NCI-H2227 (cell line): ENCODE measurements at regions not wholly inside any gene's neighbourhood (a gene's known extent, or its start where the extent isn't known, plus 50 kb on each side); places are given as distances from the start of the nearest gene placed in this dataset.

Experiments
- DNase-seq: peaks from one replicate; lab custom pipeline; 2025; ENCODE audit not compliant: unreplicated experiment; lab: John Stamatoyannopoulos, UW

DNA sequence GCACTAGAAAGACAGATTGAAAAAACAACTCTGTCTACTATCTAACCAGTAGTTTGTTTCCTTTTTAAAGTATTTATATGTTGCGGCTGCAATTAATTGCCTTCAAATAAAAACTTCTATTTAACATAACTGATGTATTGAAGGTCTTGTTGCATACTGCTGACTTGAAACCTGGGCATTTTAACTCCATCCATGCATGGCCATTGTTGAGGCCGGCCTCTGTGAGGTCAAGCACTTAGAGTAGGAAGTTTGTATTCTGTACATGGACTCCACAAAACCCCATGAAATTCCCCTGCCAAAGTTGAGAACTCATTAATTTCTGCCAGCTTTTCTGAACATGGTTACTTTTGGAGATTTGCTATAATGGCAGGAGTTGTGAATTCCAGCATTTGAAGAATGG lies 150.6 kb downstream of the GAS1 start:
- no peak for DNase-seq

DNA sequence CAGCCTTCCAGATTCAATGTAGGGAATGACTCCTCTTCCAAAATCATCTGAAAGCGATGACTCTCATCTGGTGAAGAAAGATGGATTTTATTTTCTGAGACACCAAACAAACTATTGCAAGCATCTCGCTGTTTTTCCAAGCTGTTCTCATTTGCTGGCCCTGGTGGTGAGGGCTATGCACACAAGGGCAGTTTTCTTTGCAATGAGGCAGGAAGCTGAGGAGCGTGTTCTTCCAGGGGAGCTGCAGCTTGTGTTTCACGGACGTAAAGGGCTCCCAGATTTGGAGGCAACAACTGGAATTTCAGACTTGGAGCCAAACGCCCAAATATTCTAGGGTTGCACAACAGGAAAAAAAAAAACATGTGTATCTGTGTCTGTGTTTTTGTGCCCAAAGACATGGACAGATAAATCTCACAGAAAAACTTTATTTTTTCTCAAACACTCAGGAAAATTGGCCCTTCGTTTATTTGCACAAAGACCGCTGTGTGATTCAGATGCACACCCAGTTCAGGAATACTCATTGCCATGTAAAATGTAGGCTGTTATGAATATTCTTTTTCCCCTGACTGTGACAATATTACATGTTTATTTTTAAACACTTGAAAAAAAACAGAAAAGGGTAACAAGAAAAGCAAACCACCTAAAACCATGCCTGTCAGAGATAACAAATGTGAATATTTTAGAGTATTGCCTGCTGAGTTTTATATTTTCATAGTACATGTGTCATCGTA lies 151.3 kb downstream of the GAS1 start:
- DNase-seq, result no peak

DNA sequence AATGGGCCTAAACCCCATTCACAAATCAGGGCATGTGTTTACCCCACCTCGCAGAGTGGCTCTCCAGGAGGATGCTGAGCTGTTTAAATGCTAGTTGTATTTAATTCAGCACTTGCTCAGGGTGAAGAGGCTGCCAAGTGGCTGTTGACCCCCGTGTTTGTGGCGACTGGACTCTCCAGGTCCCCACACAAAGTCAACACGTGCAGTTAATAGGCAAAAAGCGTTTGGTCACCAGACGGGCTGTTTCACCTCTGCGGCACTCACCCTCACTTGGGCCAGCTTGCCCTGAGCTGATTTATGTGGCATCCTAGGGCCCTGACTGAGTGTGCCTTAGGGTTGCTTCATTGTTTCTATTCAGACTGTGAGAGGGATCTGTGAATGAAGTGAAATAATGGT lies 152.3 kb downstream of the GAS1 start:
- no peak for DNase-seq

DNA sequence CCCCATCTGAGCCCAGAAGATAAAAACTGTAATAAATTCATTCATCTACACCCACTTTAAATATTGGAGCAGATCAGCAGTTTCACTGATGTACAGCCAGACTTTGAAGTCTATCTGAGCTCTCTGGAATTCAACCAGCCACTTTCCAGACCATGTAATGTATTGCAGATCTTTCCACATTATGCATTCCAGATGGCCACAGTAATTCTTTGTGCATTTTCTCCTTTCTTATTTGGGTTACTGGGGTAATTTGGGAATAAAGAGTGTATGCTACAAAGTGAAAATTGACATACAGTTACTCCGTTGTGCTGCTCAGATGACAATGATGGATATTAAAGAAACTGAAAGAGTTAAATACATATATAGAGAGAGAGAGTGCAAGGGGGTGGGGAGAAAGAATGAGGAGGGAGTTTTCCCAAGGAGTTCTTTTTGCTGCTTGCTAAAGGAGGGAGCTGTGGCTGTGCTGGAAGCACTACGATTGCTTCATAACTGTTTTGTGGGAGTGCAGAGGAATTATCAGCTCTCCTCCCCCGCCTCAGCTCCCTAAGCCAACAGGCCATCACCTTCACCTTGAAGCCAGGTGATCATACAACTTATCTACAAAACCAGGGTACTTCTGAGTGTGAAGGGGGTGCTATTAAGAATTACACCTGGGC lies 152.8 kb downstream of the GAS1 start:
- DNase-seq, result no peak

DNA sequence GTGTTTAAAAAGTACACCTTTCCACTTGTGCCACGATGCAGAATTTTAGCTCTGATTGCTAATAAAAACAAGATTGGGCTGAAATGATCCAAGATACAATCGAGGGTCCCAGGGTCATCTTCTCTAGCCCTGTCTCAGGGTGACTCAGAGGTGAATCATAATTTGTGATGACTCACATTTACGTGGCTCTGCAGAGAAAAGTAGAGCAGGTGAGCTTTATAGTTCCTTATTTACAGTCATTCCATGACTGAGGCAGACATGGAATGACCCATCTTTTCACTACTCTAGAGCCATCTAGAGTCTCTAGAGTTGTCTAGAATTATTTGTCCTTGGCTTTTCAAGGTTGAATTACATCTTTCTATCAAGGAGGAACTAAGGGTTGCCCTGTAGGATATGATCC lies 155.2 kb downstream of the GAS1 start:
- no peak for DNase-seq

DNA sequence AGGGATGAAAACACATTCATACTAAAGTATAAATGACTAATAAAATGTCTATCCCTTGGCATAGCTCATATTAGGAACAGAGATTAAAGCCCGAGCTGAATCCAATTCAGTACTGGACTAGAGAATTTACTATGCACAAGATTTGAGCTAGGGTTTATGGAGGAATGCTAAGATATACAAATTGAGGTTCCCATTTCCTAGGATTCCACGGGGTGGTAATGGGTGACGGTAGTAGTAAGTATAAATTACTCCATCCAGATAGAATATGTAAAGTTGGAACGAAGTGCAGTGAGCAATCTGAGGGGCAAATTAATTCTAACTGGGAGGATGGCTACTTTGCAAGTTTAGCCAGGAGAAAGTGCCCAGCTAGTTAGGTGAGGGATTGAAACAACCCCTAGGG lies 156.5 kb downstream of the GAS1 start:
- DNase-seq, result no peak

DNA sequence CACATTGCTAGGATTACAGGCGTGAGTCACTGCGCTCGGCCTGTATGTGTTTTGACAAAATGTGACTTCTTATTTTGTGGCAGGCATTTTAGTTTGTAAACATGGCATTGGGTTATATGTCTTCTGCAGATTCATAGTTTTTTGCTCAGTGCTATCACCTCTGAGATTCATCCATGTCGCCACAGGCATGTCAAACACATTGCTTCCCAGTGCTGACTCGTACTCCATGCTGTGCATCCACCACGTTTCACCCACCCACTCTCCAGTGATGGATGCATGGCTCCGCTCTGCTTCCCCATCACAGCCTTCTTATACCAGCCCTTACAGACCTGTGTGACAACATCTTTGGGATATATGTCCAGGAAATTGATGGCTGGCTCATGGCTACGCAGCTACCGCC lies 158.8 kb downstream of the GAS1 start:
- DNase-seq, result no peak

DNA sequence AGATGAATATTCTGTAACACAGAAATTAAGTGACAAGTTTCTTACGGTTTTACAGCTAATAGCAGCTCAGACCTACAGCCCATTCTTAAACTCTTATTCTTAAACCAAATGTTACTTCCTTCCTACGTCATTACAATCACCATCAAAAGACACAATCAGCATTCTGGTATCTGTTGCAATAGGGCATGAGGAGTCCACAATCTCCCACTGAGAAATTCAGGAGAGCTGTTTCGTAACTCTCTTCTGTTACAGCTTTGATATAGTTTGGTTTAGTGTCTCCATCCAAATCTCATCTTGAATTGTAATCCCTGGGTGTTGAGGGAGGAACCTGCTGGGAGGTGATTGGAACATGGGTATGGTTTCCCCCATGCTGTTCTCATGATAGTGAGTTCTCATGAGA lies 163.4 kb downstream of the GAS1 start:
- no peak for DNase-seq

DNA sequence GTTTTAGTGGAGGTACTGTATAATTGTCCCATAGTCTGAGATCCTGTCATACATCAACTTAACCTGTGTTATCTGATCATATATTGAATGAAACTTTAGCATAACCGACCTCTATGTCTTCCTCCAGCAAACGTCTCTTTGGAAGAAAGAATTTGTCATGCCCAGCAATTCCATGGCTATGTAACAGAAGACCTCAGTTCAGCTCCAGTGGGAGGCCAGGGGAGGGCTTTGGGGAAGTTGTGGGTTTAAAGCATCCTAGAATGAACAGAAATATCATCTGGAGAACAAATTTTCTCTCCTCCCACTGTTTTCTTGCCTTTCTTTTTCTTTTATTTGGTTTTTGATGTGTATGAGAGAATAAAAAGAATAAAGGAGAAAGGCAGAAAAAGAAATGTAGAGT lies 164.5 kb downstream of the GAS1 start:
- DNase-seq, result no peak

DNA sequence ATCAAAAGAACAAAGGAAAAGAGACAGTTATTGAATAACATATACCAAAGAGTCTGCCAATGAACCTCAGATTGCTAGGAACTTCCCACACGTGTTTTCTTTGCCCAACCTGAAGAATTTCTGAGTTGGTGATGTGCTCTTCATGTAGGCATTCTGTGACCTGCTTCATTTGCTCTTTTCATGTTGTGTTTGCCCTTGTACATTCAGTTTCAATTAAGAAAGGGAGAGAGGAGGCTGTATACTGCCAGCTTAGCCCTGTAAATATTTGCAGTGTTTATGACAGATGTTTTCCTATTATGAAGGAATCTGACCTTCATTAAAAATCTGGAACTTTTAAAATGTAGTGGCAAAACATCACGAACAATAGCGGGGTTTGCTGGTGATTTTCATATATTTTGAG lies 168.5 kb downstream of the GAS1 start:
- DNase-seq, result no peak

DNA sequence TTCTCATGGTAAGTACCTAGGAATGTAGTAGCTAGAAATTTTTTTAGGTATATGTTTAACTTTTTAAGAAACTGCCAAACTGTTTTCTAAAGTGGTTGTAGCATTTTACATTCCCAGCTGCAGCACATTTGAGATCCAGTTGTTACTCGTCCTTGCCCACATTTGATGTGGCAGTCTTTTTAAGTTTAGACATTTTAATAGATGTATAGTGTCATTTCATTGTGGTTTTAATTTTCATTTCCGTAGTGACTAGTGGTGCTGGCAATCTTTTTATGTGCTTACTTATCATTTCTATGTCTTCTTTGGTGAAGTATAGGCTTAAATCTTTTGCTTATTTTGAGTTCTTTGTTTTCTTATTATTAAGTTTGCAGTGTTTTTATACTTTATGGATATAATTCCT lies 171.6 kb downstream of the GAS1 start:
- DNase-seq, result no peak

DNA sequence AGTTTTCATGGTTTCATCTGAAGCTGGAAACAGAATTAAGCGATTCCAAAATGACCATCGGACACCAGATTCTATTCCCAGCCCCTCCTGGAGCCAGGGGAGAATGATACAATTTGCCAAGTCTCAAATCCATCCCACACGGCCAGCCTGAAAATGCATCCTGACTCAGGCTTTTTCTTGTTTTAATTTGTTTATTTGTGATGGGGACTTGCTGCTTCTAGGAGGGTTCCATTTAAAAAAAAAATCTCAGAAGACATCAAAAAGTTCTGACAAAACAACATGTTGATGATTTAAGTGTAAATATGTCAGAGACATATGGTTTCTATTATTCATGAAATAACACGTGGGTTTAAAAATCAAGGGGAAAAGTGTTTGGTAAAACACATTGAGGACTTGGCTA lies 173.2 kb downstream of the GAS1 start:
- DNase-seq, result no peak

DNA sequence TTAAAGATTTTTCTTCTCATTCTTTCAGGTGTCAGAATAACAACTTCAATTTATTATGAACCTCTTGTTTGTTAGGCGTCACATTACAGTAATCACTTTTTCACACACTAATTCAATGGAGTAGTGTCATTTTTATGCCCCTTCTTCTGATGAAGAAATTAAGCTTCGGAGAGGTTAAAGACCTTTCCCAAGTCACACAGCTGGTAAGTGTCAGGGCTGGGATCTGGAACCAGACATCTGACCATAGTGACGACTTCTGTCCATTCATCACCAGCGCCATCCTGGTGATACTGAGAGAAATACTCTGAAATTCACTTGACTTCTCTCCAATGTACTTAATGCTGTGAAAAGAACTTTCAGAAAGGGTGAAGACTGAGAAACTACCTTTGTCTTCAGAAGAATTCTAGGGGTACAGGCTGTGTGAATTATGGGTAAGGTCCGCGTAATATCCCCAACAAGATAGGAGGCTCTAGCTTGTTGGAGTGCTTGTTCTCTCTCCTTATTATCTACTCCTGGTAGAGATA lies 173.8 kb downstream of the GAS1 start:
- no peak for DNase-seq

DNA sequence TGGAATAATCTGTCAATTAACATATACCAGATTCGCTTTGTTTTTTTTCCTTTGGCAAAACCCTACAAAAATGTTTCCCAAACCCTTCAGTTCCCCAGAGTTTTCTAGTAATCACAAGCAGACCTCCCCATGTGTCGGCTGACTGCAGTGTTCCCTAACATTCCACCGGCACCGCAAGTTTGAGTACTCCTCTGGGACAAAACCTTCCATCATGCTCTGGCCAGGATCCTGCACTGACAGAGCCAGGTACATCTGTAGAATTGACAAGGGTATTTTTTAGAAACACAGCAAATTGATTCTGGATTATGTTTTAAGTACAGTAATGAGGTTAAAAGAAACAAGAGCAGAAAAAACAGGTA lies 174.7 kb downstream of the GAS1 start:
- no peak for DNase-seq

DNA sequence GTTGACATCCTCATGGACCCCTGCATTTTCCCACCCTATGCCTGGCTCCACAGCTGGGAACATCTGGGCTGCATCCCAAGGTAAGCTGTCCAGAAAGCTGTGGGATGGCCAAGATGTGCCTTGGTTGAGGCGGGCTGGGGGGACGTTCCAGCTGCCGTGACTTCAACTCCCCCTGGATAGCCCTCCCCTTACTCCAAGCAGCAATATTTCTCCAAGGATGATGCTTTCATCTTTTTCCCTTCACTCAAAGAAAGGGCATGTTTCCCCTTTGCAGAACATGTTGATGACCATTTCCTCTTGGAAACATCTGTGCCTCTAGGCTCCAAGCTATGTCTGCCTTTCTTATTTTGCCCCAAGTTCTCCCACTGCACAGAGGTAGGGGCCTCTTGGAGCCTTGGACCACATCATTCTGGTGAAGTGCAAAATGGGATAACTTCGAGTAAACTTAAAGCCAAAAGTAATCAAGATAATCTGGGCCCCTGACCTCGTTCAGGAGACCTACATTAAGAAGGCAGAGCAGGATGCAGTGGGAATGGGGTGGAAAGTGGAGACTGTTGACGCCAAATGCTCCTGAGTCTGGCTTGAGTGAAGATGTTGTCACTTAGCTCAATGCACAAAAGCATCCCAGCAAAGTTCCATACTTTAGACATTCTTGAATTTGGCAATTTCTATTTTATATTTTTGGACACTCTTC lies 175.2 kb downstream of the GAS1 start:
- no peak for DNase-seq

DNA sequence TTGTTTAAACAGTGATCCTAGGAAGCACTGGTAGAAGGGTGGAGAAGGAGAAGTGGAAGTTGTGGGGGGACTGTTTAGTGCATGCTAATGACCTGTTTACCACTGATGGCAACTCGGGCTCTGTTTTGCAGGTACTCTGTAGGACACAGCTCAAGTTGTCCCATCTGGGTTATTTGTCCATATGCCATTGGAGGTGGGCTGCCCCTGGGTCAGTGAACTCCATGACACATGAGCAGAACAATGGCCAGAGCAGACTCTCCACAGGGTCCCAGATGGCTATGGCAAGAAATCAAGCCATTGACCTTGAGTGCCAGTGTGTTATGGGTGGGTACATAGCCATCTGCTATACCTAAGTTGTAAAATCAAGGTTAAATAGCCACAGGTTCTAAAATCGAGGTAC lies 175.9 kb downstream of the GAS1 start:
- DNase-seq, result no peak

DNA sequence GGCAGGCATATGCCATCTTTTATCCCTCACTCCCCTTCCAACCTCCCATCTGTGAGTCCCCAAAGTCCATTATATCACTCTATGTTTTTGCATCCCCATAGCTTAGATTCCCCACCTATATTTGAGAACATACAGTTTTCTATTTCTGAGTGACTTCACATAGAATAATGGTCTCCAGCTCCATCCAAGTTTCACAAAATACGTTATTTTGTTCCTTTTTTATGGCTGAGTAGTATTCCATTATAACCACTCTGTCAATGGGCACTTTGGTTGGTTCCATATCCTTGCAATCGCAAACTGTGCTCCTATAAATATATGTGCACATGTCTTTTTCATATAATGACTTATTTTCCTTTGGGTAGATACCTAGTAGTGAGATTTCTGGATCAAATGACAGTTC lies 178.6 kb downstream of the GAS1 start:
- no peak for DNase-seq

DNA sequence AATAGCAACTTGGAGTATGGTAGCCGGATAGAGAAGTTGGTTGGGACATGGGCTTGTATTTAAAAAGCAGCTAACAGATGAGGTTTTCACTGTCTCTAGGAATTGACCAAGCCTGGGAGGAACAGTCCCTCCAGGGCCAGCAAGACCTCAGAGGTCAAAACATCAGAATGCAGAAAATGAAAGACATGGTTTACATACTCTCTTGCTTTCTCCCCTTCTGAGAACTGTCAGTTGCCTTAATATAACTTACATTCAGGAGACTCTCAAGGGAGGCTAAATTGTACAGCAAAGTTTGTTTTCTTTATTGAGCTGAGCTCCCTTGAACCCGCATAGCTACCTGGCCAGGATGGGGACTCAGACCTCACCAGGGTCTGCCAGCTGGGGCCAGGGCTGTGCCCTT lies 179.3 kb downstream of the GAS1 start:
- no peak for DNase-seq

DNA sequence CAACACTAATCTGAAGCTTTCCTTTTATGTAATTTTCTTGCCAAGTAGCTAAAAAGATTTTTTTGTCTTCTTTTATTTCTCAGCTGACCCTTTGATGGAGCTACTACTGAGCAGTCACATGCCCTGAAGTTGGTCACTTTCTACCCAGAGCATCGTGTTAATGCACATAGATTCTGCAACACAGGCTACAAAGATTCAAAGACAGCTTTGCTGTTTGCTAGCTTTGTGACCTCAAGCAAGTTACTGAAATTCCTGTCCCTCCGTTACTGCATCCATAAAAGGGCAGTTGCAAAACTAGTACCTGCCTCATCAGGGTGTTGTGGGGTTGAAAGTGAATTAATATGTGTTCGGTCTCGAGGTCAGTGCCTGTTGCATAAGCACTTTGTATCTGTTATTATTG lies 179.9 kb downstream of the GAS1 start:
- DNase-seq, result no peak

DNA sequence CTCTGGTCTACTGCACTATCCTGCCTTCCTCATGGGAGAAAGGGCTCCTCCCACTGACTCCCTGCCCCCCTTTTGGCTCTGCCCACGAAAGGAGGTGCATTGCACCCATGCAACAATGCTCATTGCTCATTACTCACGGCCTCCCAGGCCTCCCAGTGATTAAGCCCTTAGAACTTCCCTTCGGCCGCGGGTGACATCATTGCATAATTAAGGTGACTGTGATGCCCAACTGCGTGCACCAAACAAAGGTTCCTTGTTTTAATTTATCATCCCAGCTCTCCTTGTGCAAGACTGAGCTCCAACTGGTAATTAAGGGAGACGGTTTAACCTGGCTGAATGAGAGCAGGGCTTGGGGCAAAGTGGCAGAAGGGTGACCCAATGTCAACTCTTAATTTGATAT lies 180.4 kb downstream of the GAS1 start:
- no peak for DNase-seq

DNA sequence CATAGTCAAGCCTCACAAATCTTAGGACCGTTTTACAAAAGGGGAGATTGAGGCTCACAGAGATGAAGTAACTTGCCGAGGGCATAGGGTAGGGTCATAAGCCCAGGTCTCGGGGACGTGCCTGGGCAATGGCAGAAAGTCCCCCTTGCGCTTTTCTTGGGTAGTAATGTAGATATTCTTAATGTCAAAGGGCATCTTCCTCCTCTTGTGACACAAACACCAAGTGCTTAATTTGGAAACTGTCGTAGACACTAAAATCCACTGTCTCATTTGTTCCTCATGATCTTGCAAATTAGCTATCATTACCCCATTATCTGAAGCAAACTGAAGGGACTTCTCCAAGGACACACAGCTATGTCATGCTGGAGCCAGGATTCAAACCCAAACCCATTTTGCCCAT lies 180.8 kb downstream of the GAS1 start:
- DNase-seq, result no peak

DNA sequence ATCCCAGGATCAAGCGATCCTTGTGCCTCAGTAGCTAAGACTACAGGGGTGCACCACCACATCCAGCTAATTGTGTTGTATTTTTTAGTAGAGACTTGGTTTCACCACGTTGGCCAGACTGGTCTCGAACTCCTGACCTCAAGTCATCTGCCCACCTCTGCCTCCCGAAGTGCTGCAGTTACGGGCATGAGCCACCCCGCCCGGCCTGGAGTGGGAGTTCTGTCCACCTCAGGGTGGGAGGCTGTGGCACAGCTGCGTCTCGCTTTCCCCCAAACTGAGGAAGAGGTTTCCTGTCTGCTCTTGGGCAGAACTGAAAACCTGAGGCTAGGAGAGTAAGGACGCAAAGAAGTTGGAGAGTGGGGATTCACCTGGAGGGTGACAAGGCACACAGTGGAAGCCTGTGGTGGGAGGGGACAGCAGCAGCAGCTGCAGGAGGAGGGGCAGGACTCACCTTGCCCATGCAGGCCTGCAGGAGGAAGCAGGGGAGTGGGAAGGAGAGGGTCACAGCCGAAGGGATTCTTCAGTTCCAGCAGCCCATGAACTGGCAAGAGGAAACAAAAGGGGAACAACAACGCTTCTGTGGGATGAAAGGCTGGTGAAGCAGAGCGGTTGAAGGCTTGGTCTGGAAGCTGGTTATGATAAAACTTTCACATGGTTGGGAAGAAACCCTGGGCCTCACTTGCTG lies 181.4 kb downstream of the GAS1 start:
- no peak for DNase-seq
